HFF-Myc (cell line): ENCODE measurements at regions not wholly inside any gene's neighbourhood (a gene's known extent, or its start where the extent isn't known, plus 50 kb on each side); places are given as distances from the start of the nearest gene placed in this dataset.

Experiments used
- DNase-seq: peaks from one replicate; pipeline ENCODE4 v3.0.0-alpha.2; 2011; ENCODE audit warnings: low read depth; ENCODE audit errors: extremely low read depth
- H3K4me3 ChIP-seq: replicated peaks from 2 replicates; pipeline ENCODE4 v1.5.1; 2011; ENCODE audit warnings: low read depth, mild to moderate bottlenecking, control low read depth, low read length
- CTCF ChIP-seq: IDR thresholded peaks from 2 replicates; pipeline ENCODE4 v1.5.1; 2012; ENCODE audit warnings: mild to moderate bottlenecking, low read depth, low read length, control low read depth; ENCODE audit errors: missing control alignments

DNA sequence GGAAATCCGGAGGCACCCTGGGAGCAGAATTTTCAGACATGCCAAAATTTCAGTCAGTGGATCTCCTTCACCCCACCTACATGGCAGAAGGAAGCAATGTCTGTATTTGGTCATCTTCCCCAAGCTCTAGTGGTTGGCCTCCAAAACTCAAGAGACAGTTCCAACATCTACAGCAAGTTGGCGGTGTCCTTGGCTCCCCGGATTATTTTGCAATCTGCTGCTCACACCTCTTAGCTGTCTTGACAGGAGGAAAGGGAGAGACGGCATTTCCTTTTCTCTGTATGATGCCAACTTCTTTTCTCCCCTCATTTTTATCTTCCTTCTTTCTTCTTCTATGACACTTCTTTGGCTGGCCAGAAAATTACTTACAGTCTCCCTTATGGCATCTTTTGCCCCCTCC lies 159.9 kb downstream of the SUCLA2 start:
- H3K4me3 ChIP-seq = no peak overlapping the region
- DNase-seq = no peak
- no peak for TF ChIP-seq CTCF

- no peak for DNase-seq
- TF ChIP-seq CTCF = no peak
- H3K4me3 ChIP-seq = no peak overlapping the region
These were observed 163.2 kb downstream of the SUCLA2 start for GRCh38 chr13:47837906-47838305.

DNA sequence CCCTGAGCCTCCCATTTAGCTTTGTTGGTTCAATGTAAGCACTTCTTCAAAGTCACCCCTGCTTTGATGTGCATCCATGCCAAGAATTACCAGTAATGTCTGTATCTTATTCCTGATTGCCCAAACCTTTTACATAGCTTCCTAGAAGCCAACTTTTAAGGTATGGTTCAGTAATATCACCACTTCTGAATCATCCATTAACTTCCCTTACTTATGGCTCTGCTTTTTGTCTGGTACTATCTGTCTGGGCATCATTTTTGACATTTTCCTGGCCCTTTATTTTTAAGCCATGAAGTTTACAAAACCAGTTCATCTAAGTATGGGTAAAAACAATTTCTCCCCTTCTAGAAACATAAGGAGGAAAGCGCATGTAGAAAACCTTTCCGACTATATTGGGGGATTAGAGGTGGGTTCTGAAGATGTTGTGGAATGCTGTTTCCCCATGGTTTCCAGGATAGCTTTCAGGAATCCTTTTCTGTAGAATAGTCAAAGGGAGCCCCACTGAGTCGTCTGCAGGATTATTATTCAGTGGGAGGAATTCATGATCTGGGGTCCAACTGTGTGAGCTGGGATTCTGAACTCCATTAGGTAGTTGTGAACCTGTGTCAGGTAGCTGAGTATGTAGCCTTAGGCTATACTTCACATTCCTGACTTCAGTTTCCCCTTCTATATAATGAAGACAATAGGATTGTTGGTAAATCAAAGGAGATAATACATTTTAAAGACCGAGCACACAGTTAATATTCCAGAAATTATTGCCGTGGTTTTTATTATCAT lies 163.8 kb downstream of the SUCLA2 start:
- no peak overlapping the region for H3K4me3 ChIP-seq
- no peak for TF ChIP-seq CTCF
- no peak for DNase-seq

- no peak for TF ChIP-seq CTCF
- no peak overlapping the region for H3K4me3 ChIP-seq
These were observed 165.4 kb downstream of the SUCLA2 start for GRCh38 chr13:47835470-47836228.

DNA sequence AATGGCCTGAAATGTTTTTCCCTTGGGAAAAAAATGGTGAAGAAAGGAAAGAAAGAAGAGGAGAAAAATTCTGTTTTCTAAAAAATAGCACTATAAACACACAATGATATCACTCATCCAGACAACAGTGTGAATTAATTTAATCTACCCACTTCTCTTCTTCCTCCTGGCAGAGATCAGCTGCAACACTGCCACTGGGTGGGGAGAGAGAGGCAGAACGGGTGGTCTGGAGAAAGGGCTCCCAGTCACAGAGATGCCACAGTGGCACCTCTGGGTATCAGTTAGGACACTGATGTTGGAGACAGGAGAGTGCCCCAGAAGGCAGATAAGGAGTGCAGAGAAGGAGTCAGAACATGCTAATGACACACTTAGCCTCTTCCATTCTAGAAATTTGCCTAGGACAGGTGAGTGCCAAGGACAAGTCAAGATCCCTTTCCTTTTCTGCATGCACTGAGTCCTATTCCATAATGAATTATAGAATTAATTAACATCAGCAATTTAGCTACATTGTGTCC lies 168.6 kb downstream of the SUCLA2 start:
- no peak for TF ChIP-seq CTCF
- DNase-seq = no peak
- no peak overlapping the region for H3K4me3 ChIP-seq

More at GRCh38 chr13:47835470-47836228, 165.4 kb downstream of the SUCLA2 start:
- DNase-seq = no peak

GRCh38 chr13:47831265-47831664 lies 169.8 kb downstream of the SUCLA2 start:
- H3K4me3 ChIP-seq = no peak overlapping the region
- TF ChIP-seq CTCF = no peak
- no peak for DNase-seq
